NCI-H446 (cell line): ENCODE measurements at regions not wholly inside any gene's neighbourhood (a gene's known extent, or its start where the extent isn't known, plus 50 kb on each side); places are given as distances from the start of the nearest gene placed in this dataset.

Experiments
- DNase-seq, 2 experiments: peaks; one replicate each; lab custom pipeline; 2025; lab: John Stamatoyannopoulos, UW

DNA sequence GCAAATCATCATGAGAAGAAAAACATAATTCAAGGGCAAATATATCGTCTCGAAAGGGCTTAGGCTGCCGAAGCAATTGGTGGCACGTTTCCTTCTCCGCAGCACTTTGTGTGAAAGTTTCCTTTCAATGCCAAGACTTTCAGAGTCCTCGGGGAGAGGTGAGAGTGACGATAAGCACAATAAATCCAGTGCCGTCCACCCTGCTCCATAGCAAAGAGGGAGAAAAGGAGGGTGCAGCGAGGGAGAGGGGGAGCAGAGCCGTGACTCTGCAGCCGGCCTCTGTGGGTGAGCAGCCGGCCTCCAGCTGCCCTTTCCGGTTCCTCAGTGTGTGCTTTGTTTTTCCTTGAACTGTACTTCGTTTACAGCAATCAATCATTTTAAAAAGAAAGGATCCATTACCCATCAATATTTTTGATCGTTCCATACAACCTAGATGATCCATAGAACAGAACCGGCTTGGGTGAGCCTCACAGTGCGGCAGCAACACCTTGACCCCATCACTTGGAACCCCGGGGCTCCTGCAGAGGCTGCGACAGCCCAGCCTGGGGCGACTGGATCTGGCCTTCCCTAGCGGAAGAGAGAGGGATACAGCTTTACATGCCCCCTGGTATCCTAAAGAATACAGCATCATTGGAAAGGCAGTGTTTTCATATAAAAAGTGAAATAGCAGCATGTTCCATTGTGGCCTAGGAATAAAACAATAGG is 247.0 kb upstream of the IRX4 start:
- DNase-seq, result no peak

DNA sequence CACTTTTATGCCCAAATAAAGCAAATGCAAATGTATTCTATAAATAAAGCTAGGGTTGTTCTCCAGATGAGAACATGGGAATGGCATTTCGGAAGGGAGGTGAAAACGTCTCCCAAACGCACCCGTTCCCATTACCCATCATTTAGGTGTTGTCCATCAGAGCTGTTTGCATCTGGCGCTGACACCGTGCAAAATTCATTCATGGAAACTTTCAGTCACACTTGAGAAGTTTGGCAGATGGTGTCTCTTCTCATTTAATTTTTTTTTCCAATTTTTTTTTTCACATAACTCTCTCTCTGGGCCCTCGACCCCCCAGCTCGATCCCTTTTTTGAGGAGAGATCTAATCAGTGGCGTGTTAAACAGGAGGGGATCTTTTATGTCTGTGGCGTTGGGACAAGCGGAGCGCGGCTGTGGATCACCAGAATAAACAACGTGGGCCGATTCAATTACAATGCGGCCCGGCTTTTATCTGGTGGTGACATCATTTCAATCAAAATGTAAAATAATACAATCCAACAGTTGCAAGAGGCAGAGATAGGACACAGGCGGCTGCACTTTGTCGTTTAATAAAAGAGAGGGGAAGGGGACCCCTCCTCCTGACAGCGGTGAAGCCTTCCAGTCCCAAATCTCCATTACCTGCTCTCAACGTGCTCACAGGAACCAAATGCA is 246.1 kb upstream of the IRX4 start:
- DNase-seq, result no peak

GRCh38 chr5:2126512-2126911 is 243.8 kb upstream of the IRX4 start:
- DNase-seq, result no peak

- DNase-seq, result no peak
These were observed 243.2 kb upstream of the IRX4 start for GRCh38 chr5:2125901-2126265.

GRCh38 chr5:2125171-2125900 is 242.6 kb upstream of the IRX4 start:
- DNase-seq, result no peak

DNA sequence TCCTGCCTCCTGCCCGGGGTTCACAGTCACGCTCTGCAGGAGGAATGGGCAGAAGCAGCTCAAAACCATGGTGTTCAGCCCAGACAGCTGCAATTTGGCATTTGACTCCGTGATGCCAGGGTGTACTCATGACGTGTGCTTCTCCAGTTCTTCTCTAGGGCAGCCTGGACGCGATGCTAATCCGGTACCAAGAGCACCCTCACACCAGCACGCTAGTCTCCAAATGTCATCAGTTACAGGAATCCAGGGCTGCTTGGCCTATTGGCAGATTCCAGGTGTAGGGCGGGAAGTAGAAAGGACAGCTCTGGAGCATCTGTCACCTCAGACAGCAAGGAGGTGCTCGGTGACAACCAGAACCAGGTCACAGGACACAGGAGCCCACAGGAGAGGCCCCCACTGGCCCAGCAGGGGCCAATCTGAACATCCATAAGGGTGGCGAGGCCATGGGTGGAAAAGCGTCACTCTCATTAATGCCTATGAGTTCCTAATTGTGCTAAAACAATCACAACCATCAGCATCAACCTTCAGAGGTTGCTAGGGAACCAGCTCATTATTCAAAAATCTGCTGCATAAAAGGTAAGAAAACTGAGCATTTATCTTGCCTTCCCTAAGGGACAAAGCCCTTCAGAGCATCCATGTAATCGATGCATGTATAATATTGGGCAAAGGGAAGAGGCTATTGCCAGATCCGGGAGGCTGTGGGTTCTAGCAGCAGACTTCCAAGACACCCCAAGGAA is 241.9 kb upstream of the IRX4 start:
- no peak for DNase-seq

GRCh38 chr5:2123874-2124273 is 241.1 kb upstream of the IRX4 start:
- DNase-seq, result no peak

- no peak for DNase-seq
These were observed 237.6 kb upstream of the IRX4 start for GRCh38 chr5:2120361-2120760.

DNA sequence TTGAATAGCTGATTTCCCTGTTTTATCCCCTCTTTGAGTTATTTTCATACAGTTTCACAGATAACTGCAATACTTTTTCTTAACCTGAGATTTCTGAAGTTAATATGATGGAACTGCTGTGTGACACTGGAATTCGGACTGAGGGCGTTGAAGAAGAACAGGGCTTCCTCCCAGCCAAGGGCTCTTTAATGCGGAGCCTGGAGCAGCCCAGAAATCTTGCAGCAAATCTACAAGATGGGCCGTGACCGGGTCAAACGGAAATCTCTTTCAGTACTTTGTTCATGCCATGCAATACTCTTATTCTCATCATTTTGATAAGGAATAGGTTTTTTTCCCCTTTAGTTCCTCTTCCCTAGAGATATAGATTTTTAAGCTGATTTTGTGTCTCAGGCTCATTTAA is 236.8 kb upstream of the IRX4 start:
- no peak for DNase-seq

GRCh38 chr5:2113348-2114131 is 230.8 kb upstream of the IRX4 start:
- no peak for DNase-seq

GRCh38 chr5:2112173-2113025 is 229.7 kb upstream of the IRX4 start:
- no peak for DNase-seq

DNA sequence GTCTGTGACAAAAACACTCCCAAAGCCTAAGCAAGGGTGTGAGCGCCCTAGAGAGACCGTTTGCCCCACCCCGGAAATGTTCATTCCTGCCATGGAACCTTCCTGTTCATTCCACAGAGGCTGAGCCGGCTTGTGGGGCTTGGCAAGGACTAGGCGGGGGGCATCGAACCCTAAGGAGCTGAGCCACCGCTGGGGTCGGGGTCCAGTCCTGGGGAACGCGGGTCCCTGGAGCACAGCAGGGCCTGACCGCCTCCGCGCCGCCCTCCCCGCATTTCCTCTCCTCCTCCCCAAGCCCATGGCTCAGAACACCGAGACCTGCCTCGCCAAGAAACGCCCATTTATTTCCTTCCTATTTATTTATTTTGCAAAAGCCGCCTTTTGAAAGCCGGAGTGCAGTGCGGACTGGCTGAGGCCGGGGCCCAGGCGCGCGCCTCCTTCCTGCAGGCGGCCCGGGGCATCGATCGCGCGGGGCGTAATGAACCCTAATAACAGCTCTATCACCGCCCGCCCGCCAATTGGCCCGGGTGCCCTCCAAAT is 228.9 kb upstream of the IRX4 start:
- no peak for DNase-seq

GRCh38 chr5:2110934-2111462 is 228.3 kb upstream of the IRX4 start:
- DNase-seq, result no peak

DNA sequence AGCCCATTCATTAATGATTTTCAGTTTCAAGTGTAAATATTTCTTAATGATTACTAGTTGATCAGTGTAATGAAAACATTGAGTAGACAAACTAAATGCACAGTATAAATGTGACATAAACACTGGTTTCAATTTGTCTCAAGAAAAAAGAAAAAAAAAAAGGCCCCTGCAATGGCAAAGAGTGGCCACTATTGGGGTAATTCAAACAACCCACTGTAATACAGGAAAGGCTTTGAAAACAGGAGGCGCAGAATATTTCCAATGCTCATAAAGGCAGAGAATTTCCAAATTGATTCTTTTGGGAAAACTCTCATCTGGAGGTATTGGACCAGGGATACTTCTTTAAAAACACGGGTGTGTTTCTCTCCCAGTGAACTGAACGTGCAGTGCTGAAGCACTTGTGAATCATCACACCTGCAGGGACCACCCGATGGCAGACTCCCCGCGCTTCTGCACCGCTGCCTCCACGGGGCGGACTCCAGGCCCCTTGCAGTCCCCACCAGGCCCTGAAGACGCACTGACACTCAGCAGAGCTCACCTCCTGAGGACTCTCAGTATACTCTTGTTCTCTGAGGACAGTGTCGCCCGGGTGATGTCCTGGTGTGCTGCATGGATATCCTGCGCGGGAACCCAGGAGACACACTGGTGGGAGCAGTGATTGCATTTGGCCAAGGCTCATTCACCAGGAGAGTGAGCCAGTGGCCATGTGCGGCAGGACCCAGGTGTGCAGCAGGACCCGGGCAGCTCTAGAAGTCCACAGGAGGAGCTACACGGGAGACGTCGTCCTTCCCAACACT is 227.6 kb upstream of the IRX4 start:
- no peak for DNase-seq

DNA sequence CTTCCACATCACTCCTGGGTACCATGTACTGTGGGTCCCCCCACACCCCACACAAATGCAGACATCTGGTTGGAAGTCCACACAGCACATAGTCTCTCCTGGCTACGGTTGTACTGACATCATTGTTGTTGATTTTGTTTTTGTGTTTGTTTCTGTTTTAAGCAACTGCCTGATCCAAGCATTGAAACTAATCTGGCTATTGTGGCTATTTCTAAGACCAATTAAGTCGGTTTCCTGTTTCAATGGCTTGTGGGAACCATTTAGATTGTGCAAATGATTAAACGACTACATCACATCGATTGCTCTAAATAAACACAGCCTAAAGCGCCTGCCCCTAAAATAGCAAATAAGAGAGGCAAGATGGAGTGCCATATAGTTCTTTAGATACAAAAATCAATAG is 226.8 kb upstream of the IRX4 start:
- DNase-seq, result no peak

DNA sequence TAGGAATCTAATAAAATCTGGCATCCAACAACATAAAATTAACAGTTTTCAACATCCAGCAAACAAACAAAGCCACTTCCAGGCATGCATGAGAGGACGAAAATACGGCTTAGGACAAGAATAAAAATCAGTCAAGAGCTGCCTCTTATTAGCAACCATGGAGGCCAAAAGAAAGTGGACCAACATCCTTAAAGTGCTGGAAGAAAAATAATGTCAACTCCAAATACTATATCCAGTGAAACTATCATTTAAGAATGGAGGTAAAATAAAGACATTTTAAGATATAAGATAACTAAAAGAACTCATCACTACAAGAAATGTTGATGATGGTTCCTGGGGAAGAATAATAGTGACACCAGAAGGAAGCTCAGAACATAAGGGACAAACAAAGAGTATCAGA is 224.0 kb upstream of the IRX4 start:
- DNase-seq, result no peak

- no peak for DNase-seq
These were observed 222.4 kb upstream of the IRX4 start for GRCh38 chr5:2105141-2105540.

GRCh38 chr5:2103940-2104339 is 221.2 kb upstream of the IRX4 start:
- DNase-seq, result no peak
